ENCODE measurements at regions not wholly inside any gene's neighbourhood (a gene's known extent, or its start where the extent isn't known, plus 50 kb on each side); places are given as distances from the start of the nearest gene placed in this dataset.

DNA sequence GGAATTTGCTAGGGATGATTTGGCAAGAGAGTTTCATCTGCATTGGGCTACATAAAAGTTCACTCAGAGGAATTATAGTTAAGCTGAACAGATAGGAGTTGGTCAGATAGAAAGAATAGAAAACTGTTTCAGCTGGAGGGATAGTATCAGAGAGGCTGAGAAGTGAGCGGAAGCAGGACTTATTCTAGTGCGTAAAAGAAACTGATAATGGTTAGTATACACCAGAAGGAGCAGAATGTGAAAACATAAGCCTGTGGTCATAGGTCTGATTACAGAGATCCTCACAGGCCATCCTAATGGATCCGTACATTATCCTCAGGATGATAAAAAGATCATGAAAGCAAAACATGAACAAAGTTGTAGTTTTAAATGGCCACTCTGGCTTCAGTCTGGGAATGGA, 585.2 kb downstream of the BRINP1 start:
- in situ Hi-C loops (cut with HindIII; ENCODE audit: low pct_ligation_motif_present, low pct_unique_long_range_greater_than_20kb, low sequenced_read_pairs) = no loop called here
- no peak for DNase-seq

DNA sequence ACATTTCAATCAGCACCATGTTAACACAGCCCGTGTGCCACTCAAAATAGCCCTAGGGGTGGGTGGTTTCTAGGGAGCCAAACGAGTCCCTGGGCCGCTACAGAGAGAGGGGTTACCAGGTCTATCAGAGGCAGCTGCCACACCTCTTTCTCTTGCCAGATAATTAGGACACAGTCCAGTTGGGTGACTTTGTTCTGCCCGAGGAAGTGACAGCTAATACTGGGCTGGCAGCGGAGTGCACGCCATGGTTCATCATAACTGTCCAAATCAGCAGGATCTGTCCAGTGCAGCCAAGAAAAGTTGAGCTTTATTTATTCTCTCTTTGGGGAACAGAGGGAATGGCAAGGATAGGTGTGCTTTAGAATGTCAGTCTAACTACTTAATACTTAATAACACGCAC, 583.8 kb downstream of the BRINP1 start:
- no peak for DNase-seq
- in situ Hi-C loops (cut with HindIII; ENCODE audit: low pct_ligation_motif_present, low pct_unique_long_range_greater_than_20kb, low sequenced_read_pairs) = no loop called here

DNA sequence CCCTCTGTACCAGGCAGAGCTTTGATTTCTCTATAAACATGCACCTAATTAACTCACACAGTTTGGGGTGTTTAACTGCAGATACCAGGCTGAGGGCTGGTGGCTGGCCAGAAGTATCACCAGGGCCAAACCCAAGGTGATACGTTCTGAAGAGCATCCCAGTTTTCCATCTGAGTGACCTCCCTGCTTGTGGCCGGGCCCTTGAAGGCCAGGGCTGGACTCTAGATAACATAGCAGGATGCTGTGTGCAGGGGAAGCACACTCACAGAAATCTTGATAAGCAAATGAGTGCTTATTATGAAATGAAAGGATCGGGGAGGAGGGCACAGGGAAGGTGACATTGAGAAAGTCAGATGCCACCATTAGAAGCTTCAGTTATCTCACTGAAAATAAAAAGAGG, 582.4 kb downstream of the BRINP1 start:
- in situ Hi-C loops (cut with HindIII; ENCODE audit: low pct_ligation_motif_present, low pct_unique_long_range_greater_than_20kb, low sequenced_read_pairs) = no loop called here
- DNase-seq = no peak

GRCh38 chr9:118809160-118809625, 560.0 kb downstream of the BRINP1 start:
- DNase-seq = no peak
- in situ Hi-C loops (cut with HindIII; ENCODE audit: low pct_ligation_motif_present, low pct_unique_long_range_greater_than_20kb, low sequenced_read_pairs) = no loop called here

DNA sequence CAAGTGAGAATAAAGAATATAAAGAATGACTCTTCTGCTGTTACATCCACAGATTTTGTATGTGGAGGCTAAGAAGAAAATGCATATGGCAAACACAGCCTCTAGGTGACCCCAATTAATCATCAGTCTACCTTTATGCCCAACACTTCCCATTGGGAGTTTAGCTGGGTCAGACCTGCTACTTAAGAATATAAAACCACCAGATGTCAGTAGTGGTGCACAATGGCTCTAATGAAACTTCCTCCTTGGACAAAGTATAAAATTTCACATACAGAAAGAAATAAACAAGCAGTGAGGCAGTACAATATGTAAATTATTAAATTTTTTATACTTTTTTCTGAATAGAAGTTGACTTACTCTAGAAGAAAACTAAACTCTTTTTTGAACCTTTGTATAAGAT, 539.9 kb downstream of the BRINP1 start:
- in situ Hi-C loops (cut with HindIII; ENCODE audit: low pct_ligation_motif_present, low pct_unique_long_range_greater_than_20kb, low sequenced_read_pairs) = no loop called here
- DNase-seq = peak; percentile 3

DNA sequence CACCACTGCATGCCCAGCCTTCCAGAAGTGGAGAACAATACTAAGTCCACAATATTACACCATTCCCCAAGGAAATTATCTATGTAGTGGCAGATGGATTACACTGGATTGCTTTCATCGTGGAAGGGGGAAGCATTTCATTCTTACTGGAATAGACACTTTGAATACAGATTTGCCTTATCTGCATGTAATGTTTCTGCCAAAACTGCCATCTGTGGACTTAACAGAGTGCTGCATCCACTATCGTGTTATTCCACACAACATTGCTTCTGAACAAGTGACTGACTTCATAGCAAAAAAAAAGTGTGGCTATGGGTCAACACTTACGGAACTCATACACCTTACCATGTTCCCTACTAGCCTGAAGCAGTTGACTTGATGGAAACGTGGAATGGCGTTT, 536.9 kb downstream of the BRINP1 start:
- in situ Hi-C loops (cut with HindIII; ENCODE audit: low pct_ligation_motif_present, low pct_unique_long_range_greater_than_20kb, low sequenced_read_pairs) = no loop called here

GRCh38 chr9:118836891-118837290, 532.3 kb downstream of the BRINP1 start:
- no peak for DNase-seq
- in situ Hi-C loops (cut with HindIII; ENCODE audit: low pct_ligation_motif_present, low pct_unique_long_range_greater_than_20kb, low sequenced_read_pairs) = no loop called here

More for the DNA sequence above, 536.9 kb downstream of the BRINP1 start:
- DNase-seq = no peak

DNA sequence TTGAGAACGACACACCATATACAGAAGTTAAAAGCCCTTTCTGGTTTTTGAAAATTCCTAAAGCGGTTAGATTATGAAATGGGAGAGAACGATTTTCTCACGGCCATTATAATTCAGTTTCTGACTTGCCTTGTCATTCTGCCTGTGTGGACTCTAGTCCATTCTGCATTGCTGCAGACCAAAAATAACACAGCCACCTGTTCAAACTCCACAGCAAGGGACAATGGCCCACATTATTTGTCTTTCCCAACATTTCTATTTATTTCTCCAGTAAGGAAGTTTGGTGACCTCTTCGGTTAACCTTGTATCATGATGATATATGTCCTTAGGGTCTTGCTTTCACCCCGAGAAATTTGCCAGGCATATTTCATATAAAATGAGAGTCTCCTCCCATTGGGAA, 497.7 kb downstream of the BRINP1 start:
- in situ Hi-C loops (cut with HindIII; ENCODE audit: low pct_ligation_motif_present, low pct_unique_long_range_greater_than_20kb, low sequenced_read_pairs) = no loop called here

GRCh38 chr9:118882684-118883083, 486.6 kb downstream of the BRINP1 start:
- DNase-seq = peak; percentile 74

More for the DNA sequence above, 497.7 kb downstream of the BRINP1 start:
- no peak for DNase-seq

GRCh38 chr9:118883411-118883810, 485.8 kb downstream of the BRINP1 start:
- in situ Hi-C loops (cut with HindIII; ENCODE audit: low pct_ligation_motif_present, low pct_unique_long_range_greater_than_20kb, low sequenced_read_pairs) = no loop called here
- no peak for DNase-seq

More at GRCh38 chr9:118882684-118883083, 486.6 kb downstream of the BRINP1 start:
- in situ Hi-C loops (cut with HindIII; ENCODE audit: low pct_ligation_motif_present, low pct_unique_long_range_greater_than_20kb, low sequenced_read_pairs) = no loop called here

GRCh38 chr9:118891213-118891612, 478.0 kb downstream of the BRINP1 start:
- DNase-seq = no peak
- in situ Hi-C loops (cut with HindIII; ENCODE audit: low pct_ligation_motif_present, low pct_unique_long_range_greater_than_20kb, low sequenced_read_pairs) = no loop called here

- in situ Hi-C loops (cut with HindIII; ENCODE audit: low pct_ligation_motif_present, low pct_unique_long_range_greater_than_20kb, low sequenced_read_pairs) = no loop called here
- no peak for DNase-seq
These were observed 472.8 kb downstream of the BRINP1 start for GRCh38 chr9:118896324-118897000.

- in situ Hi-C loops (cut with HindIII; ENCODE audit: low pct_ligation_motif_present, low pct_unique_long_range_greater_than_20kb, low sequenced_read_pairs) = no loop called here
- no peak for DNase-seq
These were observed 451.1 kb downstream of the BRINP1 start for GRCh38 chr9:118918180-118918579.

DNA sequence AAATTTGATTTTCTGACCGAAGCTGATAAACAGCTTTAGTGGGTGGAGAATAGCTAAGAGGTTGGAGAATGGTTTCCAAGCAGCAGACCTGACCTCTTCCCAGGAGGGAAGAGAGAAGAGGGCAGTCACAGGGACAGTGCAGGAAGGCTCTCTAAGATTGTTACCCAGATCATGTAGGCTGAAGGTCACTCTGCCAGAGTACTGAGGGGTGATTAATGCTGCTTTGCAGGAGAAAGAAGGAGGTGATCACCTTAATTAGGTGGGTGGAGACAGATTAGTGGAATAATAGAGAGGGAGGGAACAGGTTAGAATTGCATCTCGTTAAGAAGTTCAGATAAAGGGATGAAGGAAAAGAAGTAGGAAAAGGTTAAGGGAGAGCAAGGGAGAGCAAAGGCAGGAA, 440.5 kb downstream of the BRINP1 start:
- in situ Hi-C loops (cut with HindIII; ENCODE audit: low pct_ligation_motif_present, low pct_unique_long_range_greater_than_20kb, low sequenced_read_pairs) = no loop called here
- peak; percentile 7 for DNase-seq

- DNase-seq = peak; percentile 86
- in situ Hi-C loops (cut with HindIII; ENCODE audit: low pct_ligation_motif_present, low pct_unique_long_range_greater_than_20kb, low sequenced_read_pairs) = no loop called here
These were observed 439.9 kb downstream of the BRINP1 start for GRCh38 chr9:118929287-118929686.

- in situ Hi-C loops (cut with HindIII; ENCODE audit: low pct_ligation_motif_present, low pct_unique_long_range_greater_than_20kb, low sequenced_read_pairs) = no loop called here
- no peak for DNase-seq
These were observed 437.3 kb downstream of the BRINP1 start for GRCh38 chr9:118931941-118932340.

DNA sequence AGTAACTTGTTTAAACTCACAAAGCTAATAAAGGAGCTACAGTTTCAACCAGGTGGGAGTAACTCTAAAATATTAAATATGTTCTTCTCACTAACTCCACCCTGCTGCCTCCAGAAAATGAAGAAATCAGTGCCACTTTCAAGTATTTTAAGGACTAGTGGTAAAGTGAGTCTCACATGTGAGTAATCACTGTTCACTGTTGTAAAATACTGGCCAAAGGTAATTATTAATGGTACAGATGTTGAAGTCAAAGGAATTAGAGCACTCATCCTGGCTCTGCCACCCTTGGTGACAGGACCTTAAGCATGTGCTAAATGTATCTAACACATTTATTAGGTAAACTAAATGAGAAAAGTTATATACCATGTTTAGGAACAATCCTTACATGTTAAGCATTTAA, 430.7 kb downstream of the BRINP1 start:
- in situ Hi-C loops (cut with HindIII; ENCODE audit: low pct_ligation_motif_present, low pct_unique_long_range_greater_than_20kb, low sequenced_read_pairs) = no loop called here
- no peak for DNase-seq

DNA sequence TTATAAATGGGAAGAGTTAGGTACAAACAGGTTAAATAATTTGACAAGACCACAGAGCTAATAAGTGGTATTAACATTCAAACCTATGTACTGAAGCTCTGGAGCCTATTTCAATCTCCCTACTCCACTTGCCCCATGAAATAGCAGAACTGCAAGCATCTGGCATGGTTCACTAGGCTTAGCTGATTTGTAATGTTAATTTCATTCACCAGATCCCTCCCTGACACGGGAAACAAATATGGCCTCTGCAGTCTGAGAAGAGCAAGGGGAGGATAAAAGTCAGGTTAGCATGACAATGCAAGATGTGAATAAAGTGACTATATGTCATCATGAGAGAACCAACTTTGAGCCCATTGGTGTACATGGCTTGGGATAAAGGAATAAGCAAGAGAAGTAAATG, 428.8 kb downstream of the BRINP1 start:
- in situ Hi-C loops (cut with HindIII; ENCODE audit: low pct_ligation_motif_present, low pct_unique_long_range_greater_than_20kb, low sequenced_read_pairs) = no loop called here
- DNase-seq = no peak

GRCh38 chr9:118946669-118947068, 422.6 kb downstream of the BRINP1 start:
- no peak for DNase-seq
- in situ Hi-C loops (cut with HindIII; ENCODE audit: low pct_ligation_motif_present, low pct_unique_long_range_greater_than_20kb, low sequenced_read_pairs) = no loop called here

GRCh38 chr9:118954857-118955256, 414.4 kb downstream of the BRINP1 start:
- no peak for DNase-seq
- in situ Hi-C loops (cut with HindIII; ENCODE audit: low pct_ligation_motif_present, low pct_unique_long_range_greater_than_20kb, low sequenced_read_pairs) = no loop called here

GRCh38 chr9:118957585-118957984, 411.6 kb downstream of the BRINP1 start:
- in situ Hi-C loops (cut with HindIII; ENCODE audit: low pct_ligation_motif_present, low pct_unique_long_range_greater_than_20kb, low sequenced_read_pairs) = no loop called here
- no peak for DNase-seq
